ENCODE measurements at regions not wholly inside any gene's neighbourhood (a gene's known extent, or its start where the extent isn't known, plus 50 kb on each side); places are given as distances from the start of the nearest gene placed in this dataset.

DNA sequence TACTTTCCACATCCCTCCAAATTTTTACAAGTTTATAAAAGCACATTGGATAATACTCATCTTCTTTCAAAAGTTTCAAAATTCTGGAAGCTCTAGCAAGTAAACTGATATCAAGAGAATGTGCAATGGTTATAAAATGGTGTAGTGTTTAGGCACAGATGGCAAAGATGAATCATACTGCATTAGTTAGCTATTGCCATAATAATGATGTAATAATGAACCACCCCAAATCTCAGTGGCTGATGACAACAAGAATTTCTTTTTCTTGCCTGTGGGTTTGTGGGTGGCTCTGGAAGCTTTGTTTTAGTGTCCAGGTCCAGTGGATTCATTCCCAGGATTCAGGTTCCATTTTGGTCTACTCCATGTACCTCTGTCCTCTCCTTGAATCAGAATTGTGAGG, 319.0 kb downstream of the BRINP1 start:
- no peak for DNase-seq

DNA sequence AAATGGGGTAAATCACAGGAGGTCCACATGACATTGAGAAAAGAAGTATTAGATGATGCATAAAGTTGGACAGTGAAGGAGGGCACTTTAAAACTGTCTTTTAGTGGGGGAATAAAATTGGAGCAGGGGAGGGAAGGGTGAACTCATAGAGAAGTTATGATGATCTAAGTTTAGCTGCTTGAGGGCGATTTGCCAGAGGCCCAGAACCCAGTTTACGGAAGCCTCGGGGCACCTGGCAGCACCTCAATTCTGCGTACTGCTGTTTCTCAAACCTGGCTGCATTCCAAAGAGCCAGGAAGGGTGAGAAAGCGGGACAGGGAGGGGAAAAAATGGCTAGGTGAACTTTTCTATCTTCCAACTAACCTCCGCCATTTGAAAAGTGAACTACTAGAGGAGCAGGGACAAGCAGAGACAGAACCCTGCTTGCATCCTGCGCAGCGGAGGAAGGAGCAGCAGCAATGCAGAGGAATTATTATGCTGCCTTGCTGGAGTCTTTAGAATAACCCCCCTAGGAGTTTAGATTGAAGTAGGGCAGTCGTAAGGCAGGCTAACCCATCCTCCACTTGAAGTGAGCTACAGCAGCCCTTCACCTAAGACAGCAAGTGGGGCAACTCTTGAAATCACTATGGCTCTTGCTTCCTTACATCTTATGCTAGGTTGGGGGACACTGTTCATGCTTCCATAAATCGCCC, 316.8 kb downstream of the BRINP1 start:
- DNase-seq: no peak

DNA sequence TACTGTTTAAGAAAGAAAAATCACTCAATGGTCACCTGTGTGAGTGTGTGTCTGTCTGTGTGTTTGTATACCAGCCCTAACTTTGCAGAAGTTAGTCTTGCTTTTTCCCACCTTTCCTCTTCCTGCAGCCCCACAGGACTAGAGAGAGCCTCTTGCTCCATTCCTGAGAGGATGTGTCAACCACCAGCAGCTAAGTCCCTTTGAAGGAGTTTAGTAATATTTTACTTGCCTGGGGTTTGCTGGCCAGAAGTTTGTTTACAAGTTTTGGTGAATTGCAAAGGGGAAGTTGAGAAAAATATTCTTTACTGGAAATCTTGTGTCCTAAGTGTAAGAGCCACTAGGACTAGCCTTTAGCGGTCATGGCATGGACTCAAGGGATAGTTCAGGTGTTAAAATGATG, 316.2 kb downstream of the BRINP1 start:
- no peak for DNase-seq

DNA sequence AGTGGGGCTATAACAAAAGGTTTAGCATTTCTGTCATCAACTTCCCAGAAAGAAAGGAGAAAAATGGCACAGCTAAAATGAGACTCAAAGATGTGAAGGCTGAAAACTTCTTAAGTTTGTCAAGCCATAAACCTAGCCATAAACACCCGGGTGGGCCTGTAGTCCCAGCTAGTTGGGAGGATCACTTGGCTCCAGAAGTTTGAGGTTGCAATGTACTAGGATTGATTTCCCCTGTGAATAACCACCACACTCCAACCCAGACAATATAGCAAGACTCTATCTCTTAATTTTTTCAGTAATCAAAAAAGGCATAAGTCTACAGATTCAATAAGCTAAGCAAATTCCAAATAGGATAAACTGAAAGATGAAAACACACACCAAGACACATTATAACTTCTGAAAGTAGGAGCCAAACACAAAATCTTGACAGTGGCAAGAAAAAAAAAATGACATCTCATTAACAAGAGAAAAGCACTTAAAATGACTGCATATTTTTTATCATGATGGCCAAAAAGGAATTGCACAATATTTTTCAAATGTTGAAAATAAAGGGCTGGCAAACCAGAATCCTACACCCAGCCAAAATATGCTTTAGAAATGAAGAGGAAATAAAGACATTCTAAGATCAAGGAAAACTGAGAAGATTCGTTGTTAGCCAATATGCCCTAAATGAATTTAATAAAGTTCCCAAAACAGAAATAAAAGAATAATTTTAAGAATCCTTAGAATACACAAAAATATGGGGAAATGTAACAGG, 308.4 kb downstream of the BRINP1 start:
- DNase-seq: no peak

DNA sequence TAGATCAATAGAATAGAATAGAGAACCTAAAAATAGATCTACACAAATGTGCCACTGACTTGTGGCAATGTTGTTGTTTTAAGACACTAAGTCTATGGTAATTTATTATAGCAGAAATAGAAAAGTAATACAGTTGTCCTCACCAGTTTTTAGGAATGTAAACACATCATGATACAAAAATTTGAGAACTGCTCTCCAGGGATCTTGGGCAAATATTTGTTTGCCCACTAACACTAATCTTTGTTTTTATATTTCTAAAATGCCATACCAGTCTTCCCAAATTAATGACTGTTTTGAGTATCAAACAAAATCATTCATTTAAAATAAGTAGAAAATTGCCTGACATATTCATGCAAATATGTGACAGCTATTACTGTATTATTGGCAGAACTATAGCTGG, 297.6 kb downstream of the BRINP1 start:
- DNase-seq: no peak

DNA sequence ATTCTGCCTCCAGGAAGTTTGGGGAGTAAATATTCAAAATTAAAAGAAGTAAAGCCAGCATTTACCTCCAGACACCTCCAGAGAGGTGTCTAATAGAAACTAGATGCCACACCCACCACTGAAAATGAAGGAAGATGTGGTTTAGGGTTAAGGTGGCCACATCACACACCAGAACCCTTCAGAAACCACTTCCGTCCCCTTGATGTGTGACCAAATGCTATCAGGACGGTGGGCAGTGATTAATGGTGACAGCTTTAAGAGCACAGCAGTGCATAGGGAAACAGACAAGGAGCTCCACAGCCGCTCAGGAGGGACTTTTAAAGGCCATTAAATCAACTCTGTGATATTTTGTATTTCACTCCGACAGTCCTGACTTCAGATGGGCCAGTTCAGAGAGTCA, 295.2 kb downstream of the BRINP1 start:
- DNase-seq: no peak

DNA sequence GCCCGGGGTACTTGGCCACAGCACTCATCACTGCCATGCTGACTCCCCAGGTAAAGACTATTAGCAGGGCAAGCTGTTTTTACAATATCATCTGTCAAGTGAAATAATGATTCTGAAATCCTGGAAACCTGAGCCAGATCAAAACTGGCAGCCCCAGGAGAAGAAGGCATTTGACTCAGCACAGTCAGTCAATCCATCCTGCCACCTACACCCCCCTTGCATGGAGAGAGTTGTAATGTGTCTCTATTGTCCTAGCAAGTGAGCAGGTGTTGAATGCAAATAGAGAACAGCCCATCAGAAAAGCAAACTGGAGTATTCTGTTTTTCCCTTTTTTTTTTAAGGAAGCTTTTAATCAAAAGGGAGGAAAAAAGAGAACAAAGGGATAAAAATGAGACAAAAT, 291.2 kb downstream of the BRINP1 start:
- DNase-seq: no peak

DNA sequence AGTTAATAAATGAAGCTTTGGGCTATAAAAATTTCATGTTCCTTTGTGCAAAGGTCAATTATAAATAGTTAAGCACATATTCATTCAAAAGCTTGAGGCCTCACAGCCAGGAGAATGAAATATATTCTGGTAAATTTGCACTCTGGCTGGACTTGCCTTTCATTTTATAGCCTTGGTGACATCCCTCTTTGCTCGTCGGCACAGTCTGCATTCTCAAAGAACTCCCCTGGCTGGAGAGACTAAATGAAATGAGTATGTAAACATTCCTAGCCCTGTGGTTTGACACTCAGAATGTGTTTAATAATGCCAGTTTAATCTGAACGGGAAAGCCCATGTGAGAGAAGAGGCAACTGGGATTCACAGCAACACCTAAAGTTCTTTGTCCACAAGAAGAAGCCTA, 285.6 kb downstream of the BRINP1 start:
- DNase-seq: no peak

DNA sequence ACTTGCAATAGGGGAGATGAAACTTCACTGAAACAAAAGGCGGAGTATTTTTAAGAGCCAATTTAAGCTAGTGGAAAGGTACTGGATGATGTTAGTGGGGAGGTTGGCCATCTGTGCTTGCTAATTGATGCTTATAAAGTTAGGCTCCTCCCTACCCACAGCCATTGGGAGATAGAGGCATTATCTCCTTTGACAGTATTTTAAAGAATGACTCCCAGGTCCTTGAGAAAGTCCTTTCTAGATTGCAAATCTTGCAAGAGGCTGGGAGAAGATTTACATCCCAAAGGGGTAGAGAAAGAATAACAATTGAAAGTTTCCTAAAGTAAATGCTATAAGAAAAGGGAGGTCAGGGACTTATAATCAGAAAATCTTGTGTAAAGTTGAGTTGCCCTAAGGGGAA, 282.6 kb downstream of the BRINP1 start:
- no peak for DNase-seq

DNA sequence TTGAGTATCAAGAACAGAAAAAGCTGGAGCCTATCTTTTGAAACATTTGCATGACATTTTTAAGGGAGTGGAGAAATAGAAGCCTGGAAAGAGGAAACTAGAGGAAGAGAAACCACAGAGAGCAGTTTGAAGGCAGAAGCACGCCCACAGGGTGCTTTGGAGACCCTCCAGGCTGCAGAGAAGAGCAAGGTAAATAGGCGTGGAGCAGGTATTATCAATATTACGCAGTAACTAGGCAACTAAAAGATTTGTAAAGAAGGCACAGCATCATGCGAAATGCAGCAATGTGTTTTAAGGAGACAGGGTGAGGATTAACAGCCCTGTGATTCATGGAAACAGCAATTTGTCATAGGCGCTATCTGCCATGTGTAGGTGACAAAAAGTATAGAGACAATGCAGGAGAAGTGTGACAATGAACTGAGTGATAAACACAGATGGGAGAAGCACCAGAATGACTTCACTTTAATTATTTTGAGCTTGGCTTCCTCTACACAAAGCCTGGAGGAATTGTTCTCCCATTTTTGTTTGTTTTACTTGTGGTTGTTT, 281.2 kb downstream of the BRINP1 start:
- no peak for DNase-seq

DNA sequence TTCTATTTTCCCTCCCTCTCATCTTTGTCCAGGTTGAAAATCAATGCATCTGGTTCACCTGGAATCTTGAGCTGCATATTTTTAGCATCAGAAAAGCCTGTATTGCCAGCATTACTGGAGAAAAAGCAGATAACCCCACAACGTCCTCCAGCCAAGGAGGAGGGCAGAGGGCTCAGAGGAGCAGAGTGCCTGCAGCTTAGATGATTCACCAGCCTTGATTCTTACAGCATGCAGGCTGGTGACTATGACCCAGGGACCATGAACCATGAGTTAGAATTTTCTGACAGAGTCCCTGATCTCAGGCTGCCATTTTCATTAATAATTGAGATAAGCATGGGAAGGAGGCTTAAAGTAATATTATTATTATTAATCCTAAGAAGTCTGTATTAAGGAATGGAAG, 278.2 kb downstream of the BRINP1 start:
- no peak for DNase-seq

DNA sequence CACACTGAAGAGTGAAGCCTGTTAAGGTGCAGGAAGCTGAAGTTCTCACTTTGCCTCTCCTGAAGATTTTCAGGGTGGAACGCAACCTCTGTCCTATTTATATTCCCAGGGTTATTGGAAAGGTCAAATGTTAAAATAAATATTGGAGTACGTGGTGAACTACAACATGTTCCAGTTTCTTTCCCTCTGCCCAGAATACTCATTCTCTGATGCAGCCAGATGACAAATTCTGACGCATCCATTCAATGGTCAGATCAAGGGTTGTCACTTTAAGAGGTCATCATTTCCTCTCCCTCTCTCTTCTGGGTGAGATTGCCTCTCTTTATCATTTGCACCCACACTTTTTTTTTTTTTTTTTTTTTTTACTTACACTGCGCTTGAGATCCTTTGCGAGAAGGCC, 277.1 kb downstream of the BRINP1 start:
- DNase-seq: no peak

DNA sequence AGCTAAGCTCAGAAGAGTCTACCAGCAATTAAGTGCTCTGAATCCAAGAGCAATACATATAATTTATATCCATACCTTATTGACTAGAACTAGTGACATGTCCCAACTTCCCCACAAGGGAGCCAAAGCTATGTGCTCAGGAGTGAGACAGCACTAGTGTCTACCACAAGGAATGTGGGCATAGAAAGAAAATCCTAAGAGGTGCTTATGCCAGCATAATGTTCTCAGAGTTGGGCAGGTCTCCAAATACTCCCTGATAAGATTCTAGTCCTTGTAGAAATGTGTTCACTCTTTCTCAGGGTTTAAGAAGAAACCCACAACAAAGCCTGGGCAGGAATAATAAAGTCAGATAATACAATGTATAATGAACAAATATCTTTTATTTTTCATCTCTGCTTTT, 275.1 kb downstream of the BRINP1 start:
- DNase-seq: no peak

DNA sequence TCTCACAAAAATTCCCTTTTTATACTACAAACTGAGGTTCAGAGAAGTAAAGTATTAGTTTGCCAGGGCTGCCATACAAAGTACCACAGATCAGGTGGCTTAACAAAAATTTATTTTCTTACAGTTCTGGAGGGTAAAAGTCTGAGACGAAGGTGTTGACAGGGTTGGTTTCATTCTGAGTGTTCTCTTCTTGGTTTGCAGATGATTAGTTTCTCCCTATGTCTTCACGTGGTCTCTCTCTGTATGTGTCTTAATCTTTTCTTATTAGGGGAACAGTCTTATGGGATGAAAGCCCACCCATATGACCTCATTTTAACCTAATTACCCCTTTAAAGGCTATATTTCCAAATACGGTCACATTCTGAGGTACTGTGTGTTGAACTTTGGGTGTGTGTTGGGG, 274.2 kb downstream of the BRINP1 start:
- no peak for DNase-seq

DNA sequence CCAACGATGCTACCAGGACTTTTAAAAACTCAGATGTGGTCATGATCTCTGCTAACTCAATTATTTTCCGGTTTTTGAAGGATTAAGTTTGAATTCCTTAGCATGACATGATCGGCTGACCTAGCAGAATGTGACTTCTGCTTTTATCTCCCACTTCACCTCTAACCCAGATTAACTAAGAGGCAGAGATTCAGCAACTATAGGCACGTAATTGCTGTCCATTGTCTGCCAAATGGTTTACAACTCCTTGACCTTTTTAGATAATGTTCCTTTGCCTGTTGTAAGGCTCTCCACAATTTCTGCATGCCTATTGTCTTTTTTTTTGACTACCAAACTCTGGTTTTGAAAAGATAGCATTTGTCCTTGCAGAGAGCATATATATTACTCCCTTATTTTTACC, 268.2 kb downstream of the BRINP1 start:
- DNase-seq: no peak

DNA sequence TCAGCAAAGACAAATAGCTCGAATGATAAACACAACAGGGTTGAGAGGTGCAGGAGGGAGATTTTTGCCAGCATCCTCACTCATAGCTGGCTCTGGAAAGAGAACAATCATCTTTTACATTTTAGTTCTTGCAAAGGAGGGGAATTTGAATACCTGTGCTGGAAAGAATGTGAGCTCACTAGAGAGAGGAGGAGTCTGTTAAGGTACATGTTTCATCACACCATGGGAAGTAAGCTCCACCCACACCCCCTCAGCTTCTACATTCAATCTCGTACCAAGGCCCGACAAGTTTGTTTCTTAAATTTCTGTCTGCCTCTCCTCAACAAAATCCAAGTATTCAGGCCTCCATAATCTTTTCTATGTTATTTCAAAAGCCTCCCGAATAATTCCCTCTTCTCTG, 254.6 kb downstream of the BRINP1 start:
- DNase-seq: no peak
